Astrocyte (in vitro differentiated cells and primary cell): ENCODE measurements at regions not wholly inside any gene's neighbourhood (a gene's known extent, or its start where the extent isn't known, plus 50 kb on each side); places are given as distances from the start of the nearest gene placed in this dataset.
A peak's percentile ranks its signal among the peaks of the same experiment; 100 is the strongest.

Experiments used
- DNase-seq: peaks from one replicate; pipeline ENCODE4 v3.0.0-alpha.2; 2010; ENCODE audit warnings: low read depth
- FAIRE-seq: peaks from 2 replicates; lab custom pipeline; 2011; peaks lifted over from hg19 to GRCh38; lab: Jason Lieb, UNC
- H2AFZ ChIP-seq: 2 replicates; pipeline ENCODE4 v1.6.0; 2012; ENCODE audit warnings: low read depth, low read length, inconsistent platforms
- H3K27ac ChIP-seq: 2 replicates; pipeline ENCODE4 v1.5.1; 2011; ENCODE audit warnings: low read depth, low read length, inconsistent platforms
- H3K27me3 ChIP-seq: 2 replicates; pipeline ENCODE4 v1.6.0; 2011; ENCODE audit warnings: low read length, inconsistent platforms; ENCODE audit not compliant: insufficient read depth
- H3K36me3 ChIP-seq: 2 replicates; pipeline ENCODE4 v1.5.1; 2011; ENCODE audit warnings: low read length, inconsistent platforms; ENCODE audit not compliant: insufficient read depth
- H3K4me1 ChIP-seq: 2 replicates; pipeline ENCODE4 v1.5.1; 2011; ENCODE audit warnings: low read length, inconsistent platforms; ENCODE audit not compliant: insufficient read depth
- H3K4me2 ChIP-seq: 2 replicates; pipeline ENCODE4 v1.6.0; 2012; ENCODE audit warnings: low read length, inconsistent platforms
- H3K4me3 ChIP-seq: 2 replicates; pipeline ENCODE4 v1.5.1; 2011; ENCODE audit warnings: low read depth, mild to moderate bottlenecking, low read length, inconsistent platforms; ENCODE audit not compliant: insufficient read depth
- H3K79me2 ChIP-seq: 2 replicates; pipeline ENCODE4 v1.6.0; 2012; ENCODE audit warnings: mild to moderate bottlenecking, low read length, inconsistent platforms; ENCODE audit not compliant: insufficient read depth
- H3K9ac ChIP-seq: 2 replicates; pipeline ENCODE4 v1.6.0; 2012; ENCODE audit warnings: mild to moderate bottlenecking, low read length, inconsistent platforms
- H3K9me3 ChIP-seq: 2 replicates; pipeline ENCODE4 v1.5.1; 2012; ENCODE audit warnings: low read depth, mild to moderate bottlenecking, low read length, inconsistent platforms; ENCODE audit not compliant: insufficient read depth
- H4K20me1 ChIP-seq: 2 replicates; pipeline ENCODE4 v1.6.0; 2012; ENCODE audit warnings: low read length, inconsistent platforms; ENCODE audit not compliant: insufficient read depth
- H3K27ac Mint-ChIP-seq: one replicate; pipeline ENCODE4 v1.8.0; 2021; ENCODE audit warnings: mild to moderate bottlenecking, mixed read lengths; ENCODE audit not compliant: unreplicated experiment
- H3K27me3 Mint-ChIP-seq: one replicate; pipeline ENCODE4 v1.8.0; 2021; ENCODE audit warnings: low read depth, mixed read lengths; ENCODE audit not compliant: unreplicated experiment
- H3K36me3 Mint-ChIP-seq: one replicate; pipeline ENCODE4 v1.8.0; 2021; ENCODE audit warnings: low read depth, mixed read lengths; ENCODE audit not compliant: unreplicated experiment
- H3K4me1 Mint-ChIP-seq: one replicate; pipeline ENCODE4 v1.8.0; 2021; ENCODE audit warnings: low read depth, mixed read lengths; ENCODE audit not compliant: unreplicated experiment
- H3K4me3 Mint-ChIP-seq: one replicate; pipeline ENCODE4 v1.8.0; 2021; ENCODE audit warnings: mild to moderate bottlenecking, moderate library complexity, mixed read lengths; ENCODE audit not compliant: unreplicated experiment
- H3K9me3 Mint-ChIP-seq: one replicate; pipeline ENCODE4 v1.8.0; 2021; ENCODE audit warnings: mild to moderate bottlenecking, mixed read lengths; ENCODE audit not compliant: unreplicated experiment
- CTCF ChIP-seq: IDR thresholded peaks from 2 replicates; pipeline ENCODE4 v1.5.1; 2011; ENCODE audit warnings: low read depth, mild to moderate bottlenecking, inconsistent platforms, low read length, moderate library complexity; ENCODE audit not compliant: insufficient read depth
- EZH2 ChIP-seq: IDR thresholded peaks from 2 replicates; pipeline ENCODE4 v1.6.1; 2012; ENCODE audit warnings: mild to moderate bottlenecking, low read length, inconsistent platforms; ENCODE audit not compliant: insufficient read depth

- Histone ChIP-seq H3K9ac (no peak overlapping the region), H3K9me3 (no peaks in the 10 kb centered on the region), H3K27me3 (no peaks in the 10 kb centered on the region), H3K27ac (no peak overlapping the region), H2AFZ (no peak overlapping the region), H3K4me1 (peaks cover 2% of the 10 kb centered on the region), H3K4me3 (no peak overlapping the region), H4K20me1 (no peaks in the 10 kb centered on the region), H3K4me2 (peak overlapping the region; percentile 4), H3K79me2 (no peaks in the 10 kb centered on the region), H3K36me3 (no peaks in the 10 kb centered on the region)
- TF ChIP-seq CTCF = no peak
- no peak for TF ChIP-seq EZH2
- H3K27ac Mint-ChIP-seq = no peak overlapping the region
- no peaks in the 10 kb centered on the region for H3K27me3 Mint-ChIP-seq
- peaks cover 22% of the 10 kb centered on the region for H3K4me1 Mint-ChIP-seq
- H3K9me3 Mint-ChIP-seq = no peaks in the 10 kb centered on the region
- peak; percentile 41 for DNase-seq
- no peak overlapping the region for H3K4me3 Mint-ChIP-seq
- H3K36me3 Mint-ChIP-seq = no peaks in the 10 kb centered on the region
- no peak for FAIRE-seq
Measured at GRCh38 chr18:28789502-28789901, 612.6 kb upstream of the CDH2 start.

- Histone ChIP-seq H3K4me3 (no peak overlapping the region), H3K4me1 (no peaks in the 10 kb centered on the region), H3K79me2 (no peaks in the 10 kb centered on the region), H3K9ac (no peak overlapping the region), H3K36me3 (no peaks in the 10 kb centered on the region), H4K20me1 (no peaks in the 10 kb centered on the region), H2AFZ (no peak overlapping the region), H3K4me2 (no peak overlapping the region), H3K9me3 (no peaks in the 10 kb centered on the region), H3K27me3 (no peaks in the 10 kb centered on the region), H3K27ac (no peak overlapping the region)
- Mint-ChIP-seq H3K27ac (no peak overlapping the region), H3K4me3 (no peak overlapping the region), H3K27me3 (no peaks in the 10 kb centered on the region), H3K9me3 (no peaks in the 10 kb centered on the region), H3K36me3 (no peaks in the 10 kb centered on the region), H3K4me1 (peaks cover 20% of the 10 kb centered on the region)
- no peak for FAIRE-seq
- no peak for TF ChIP-seq CTCF
- no peak for TF ChIP-seq EZH2
- no peak for DNase-seq
Measured at GRCh38 chr18:28786926-28787325, 610.0 kb upstream of the CDH2 start.

GRCh38 chr18:28781616-28782362 is 604.9 kb upstream of the CDH2 start:
- H3K27ac ChIP-seq = no peak overlapping the region
- H3K4me2 ChIP-seq = no peak overlapping the region
- no peaks in the 10 kb centered on the region for H3K79me2 ChIP-seq
- Mint-ChIP-seq H3K9me3 (peaks cover 2% of the 10 kb centered on the region), H3K4me1 (peaks cover 1% of the 10 kb centered on the region), H3K36me3 (no peaks in the 10 kb centered on the region), H3K4me3 (no peak overlapping the region), H3K27ac (no peak overlapping the region), H3K27me3 (no peaks in the 10 kb centered on the region)
- H3K4me3 ChIP-seq = no peak overlapping the region
- DNase-seq (no peak), FAIRE-seq (no peak)
- no peaks in the 10 kb centered on the region for H3K9me3 ChIP-seq
- no peaks in the 10 kb centered on the region for H3K27me3 ChIP-seq
- no peaks in the 10 kb centered on the region for H3K4me1 ChIP-seq
- no peak overlapping the region for H2AFZ ChIP-seq
- no peaks in the 10 kb centered on the region for H4K20me1 ChIP-seq
- H3K36me3 ChIP-seq = no peaks in the 10 kb centered on the region
- no peak for TF ChIP-seq EZH2
- TF ChIP-seq CTCF = no peak
- H3K9ac ChIP-seq = no peak overlapping the region
